22Rv1 (cell line): ENCODE measurements at regions not wholly inside any gene's neighbourhood (a gene's known extent, or its start where the extent isn't known, plus 50 kb on each side); places are given as distances from the start of the nearest gene placed in this dataset.
"Not testable (repeated sequence)": the region's sequence is repeated elsewhere in the genome, so short reads cannot be mapped to it uniquely, and the experiment has no call there.

Experiments used
- H3K27ac ChIP-seq: fragments of 450-650 bp; 2 replicates; pipeline ENCODE4 v1.5.1; 2017
- CTCF ChIP-seq: fragments of 450-650 bp; IDR thresholded peaks from 2 replicates; pipeline ENCODE4 v1.5.1; 2017; ENCODE audit warnings: mild to moderate bottlenecking
- ZFX ChIP-seq: fragments of 450-650 bp; IDR thresholded peaks from 2 replicates; pipeline ENCODE4 v1.6.1; 2017; ENCODE audit warnings: antibody characterized with exemption, borderline replicate concordance

GRCh38 chr21:31819692-31820091 is 53.1 kb upstream of the HUNK start:
- H3K27ac ChIP-seq = not testable (repeated sequence)

- H3K27ac ChIP-seq = not testable (repeated sequence)
These were observed 58.5 kb upstream of the HUNK start for GRCh38 chr21:31814356-31814755.

- H3K27ac ChIP-seq = no peak overlapping the region
- TF ChIP-seq CTCF (no peak), ZFX (no peak)
These were observed 59.0 kb upstream of the HUNK start for GRCh38 chr21:31813862-31814261.

GRCh38 chr21:31804008-31804394 is 68.8 kb upstream of the HUNK start:
- no peak overlapping the region for H3K27ac ChIP-seq
- no peak for TF ChIP-seq ZFX
- TF ChIP-seq CTCF = no peak

GRCh38 chr21:31803039-31804007 is 69.5 kb upstream of the HUNK start:
- H3K27ac ChIP-seq = no peak overlapping the region
- no peak for TF ChIP-seq CTCF
- TF ChIP-seq ZFX = no peak

- no peak overlapping the region for H3K27ac ChIP-seq
- TF ChIP-seq ZFX = no peak
- TF ChIP-seq CTCF = no peak
These were observed 70.4 kb upstream of the SCAF4 start for GRCh38 chr21:31802331-31802730.

GRCh38 chr21:31801551-31802219 is 69.8 kb upstream of the SCAF4 start:
- TF ChIP-seq CTCF = no peak
- TF ChIP-seq ZFX = no peak

More at GRCh38 chr21:31801551-31802219, 69.8 kb upstream of the SCAF4 start:
- no peak overlapping the region for H3K27ac ChIP-seq
